GM18520 (cell line): ENCODE measurements at regions not wholly inside any gene's neighbourhood (a gene's known extent, or its start where the extent isn't known, plus 50 kb on each side); places are given as distances from the start of the nearest gene placed in this dataset.
"Not testable (repeated sequence)": the region's sequence is repeated elsewhere in the genome, so short reads cannot be mapped to it uniquely, and the experiment has no call there.

Source experiments
- ATAC-seq: cut with Tn5 transposase; IDR thresholded peaks from one replicate; pipeline ENCODE4 v1.9.1; 2021; ENCODE audit not compliant: unreplicated experiment

GRCh38 chr15:59835776-59836175 is 146.7 kb upstream of the BNIP2 start:
- no peak for ATAC-seq

GRCh38 chr15:59834528-59834927 is 145.4 kb upstream of the BNIP2 start:
- ATAC-seq = no peak

- no peak for ATAC-seq
These were observed 144.2 kb upstream of the BNIP2 start for GRCh38 chr15:59833366-59833765.

- ATAC-seq = no peak
These were observed 141.8 kb upstream of the BNIP2 start for GRCh38 chr15:59830873-59831272.

GRCh38 chr15:59830098-59830497 is 141.0 kb upstream of the BNIP2 start:
- ATAC-seq = no peak

GRCh38 chr15:59828861-59829260 is 139.7 kb upstream of the BNIP2 start:
- no peak for ATAC-seq

GRCh38 chr15:59828263-59828662 is 139.1 kb upstream of the BNIP2 start:
- ATAC-seq = no peak

- ATAC-seq = no peak
These were observed 136.8 kb upstream of the BNIP2 start for GRCh38 chr15:59825901-59826300.

GRCh38 chr15:59821286-59821685 is 132.2 kb upstream of the BNIP2 start:
- ATAC-seq = no peak

GRCh38 chr15:59819092-59819491 is 130.0 kb upstream of the BNIP2 start:
- ATAC-seq = no peak

GRCh38 chr15:59818336-59818735 is 129.2 kb upstream of the BNIP2 start:
- ATAC-seq = no peak

- no peak for ATAC-seq
These were observed 128.7 kb upstream of the BNIP2 start for GRCh38 chr15:59817834-59818233.

- ATAC-seq = no peak
These were observed 127.9 kb upstream of the BNIP2 start for GRCh38 chr15:59817053-59817452.

- ATAC-seq = no peak
These were observed 125.3 kb upstream of the BNIP2 start for GRCh38 chr15:59814409-59814808.

- no peak for ATAC-seq
These were observed 123.8 kb upstream of the BNIP2 start for GRCh38 chr15:59812889-59813288.

GRCh38 chr15:59812250-59812870 is 123.2 kb upstream of the BNIP2 start:
- no peak for ATAC-seq

GRCh38 chr15:59803293-59803966 is 114.3 kb upstream of the BNIP2 start:
- ATAC-seq = not testable (repeated sequence)

- no peak for ATAC-seq
These were observed 112.5 kb upstream of the BNIP2 start for GRCh38 chr15:59801649-59802048.

- ATAC-seq = no peak
These were observed 109.4 kb upstream of the BNIP2 start for GRCh38 chr15:59798605-59798917.

GRCh38 chr15:59797756-59798604 is 108.9 kb upstream of the BNIP2 start:
- ATAC-seq = no peak

- ATAC-seq = no peak
These were observed 105.2 kb upstream of the BNIP2 start for GRCh38 chr15:59794229-59794886.

GRCh38 chr15:59792359-59792758 is 103.2 kb upstream of the BNIP2 start:
- ATAC-seq = no peak
